Activated CD8-positive, alpha-beta T cell treated with anti-CD3 and anti-CD28 coated beads for 36 hours (primary cell): ENCODE measurements at regions not wholly inside any gene's neighbourhood (a gene's known extent, or its start where the extent isn't known, plus 50 kb on each side); places are given as distances from the start of the nearest gene placed in this dataset.

Experiments
- ATAC-seq: fragments of 200-7000 bp; cut with Tn5 transposase; one replicate; pipeline ENCODE4 v1.10.0; 2021; ENCODE audit warnings: mild to moderate bottlenecking, moderate library complexity
- CTCF ChIA-PET: fragments of 350-600 bp; sonication (Branson Sonifier 250); formaldehyde crosslinking; loops from one replicate; lab custom pipeline; 2021; ENCODE audit warnings: antibody characterized with exemption; lab: Charles Lee
- POLR2A ChIA-PET: fragments of 350-600 bp; sonication (Branson Sonifier 250); formaldehyde crosslinking; loops from one replicate; lab custom pipeline; 2021; ENCODE audit warnings: antibody characterized with exemption; lab: Charles Lee
- DNase-seq: peaks from one replicate; pipeline ENCODE4 v3.0.0-alpha.2; 2020
- H3K27ac Mint-ChIP-seq: one replicate; pipeline ENCODE4 v1.8.0; 2021; ENCODE audit warnings: mild to moderate bottlenecking, mixed read lengths
- H3K27me3 Mint-ChIP-seq: one replicate; pipeline ENCODE4 v1.8.0; 2021; ENCODE audit warnings: mixed read lengths
- H3K36me3 Mint-ChIP-seq: one replicate; pipeline ENCODE4 v1.8.0; 2021; ENCODE audit warnings: low read depth, mixed read lengths
- H3K4me1 Mint-ChIP-seq: one replicate; pipeline ENCODE4 v1.8.0; 2021; ENCODE audit warnings: low read depth, mixed read lengths
- H3K4me3 Mint-ChIP-seq: one replicate; pipeline ENCODE4 v1.8.0; 2021; ENCODE audit warnings: mild to moderate bottlenecking, moderate library complexity, mixed read lengths
- H3K9me3 Mint-ChIP-seq: one replicate; pipeline ENCODE4 v1.8.0; 2021; ENCODE audit warnings: mixed read lengths
- intact Hi-C: fragments of 100-400 bp; cut with micrococcal nuclease; formaldehyde crosslinking; loops from one replicate; pipeline ENCODE4 v1.10.0; 2022
- TF ChIP-seq, protein P1 (sequence below): fragments of 200-600 bp; IDR thresholded peaks from one replicate; pipeline ENCODE4 v1.8.0; 2022; ENCODE audit warnings: antibody characterized with exemption, mild to moderate bottlenecking

DNA sequence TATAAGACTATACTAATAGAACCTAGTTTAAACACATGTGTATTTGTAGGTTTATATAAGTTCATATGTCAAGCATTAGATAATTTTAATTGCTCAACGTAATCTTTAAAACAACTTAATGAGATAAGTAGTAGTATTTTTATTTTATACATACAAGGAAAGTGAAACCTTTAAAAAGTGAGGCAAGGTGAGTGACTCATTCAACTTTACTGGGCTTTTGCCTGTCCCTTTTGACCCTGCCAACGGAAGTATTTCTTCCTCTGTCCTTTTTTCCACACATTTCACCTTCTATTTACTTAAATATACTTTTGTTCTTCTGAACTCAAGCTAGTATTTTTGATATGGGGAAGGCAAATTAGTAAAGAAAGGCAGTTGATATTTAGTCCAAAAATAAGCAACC, 78.5 kb downstream of the KBTBD8 start:
- peaks cover 1% of the 10 kb centered on the region for H3K36me3 Mint-ChIP-seq
- peaks cover 14% of the 10 kb centered on the region for H3K4me1 Mint-ChIP-seq
- intact Hi-C loops = no loop called here
- no peak overlapping the region for H3K4me3 Mint-ChIP-seq
- TF ChIP-seq, protein P1, sequence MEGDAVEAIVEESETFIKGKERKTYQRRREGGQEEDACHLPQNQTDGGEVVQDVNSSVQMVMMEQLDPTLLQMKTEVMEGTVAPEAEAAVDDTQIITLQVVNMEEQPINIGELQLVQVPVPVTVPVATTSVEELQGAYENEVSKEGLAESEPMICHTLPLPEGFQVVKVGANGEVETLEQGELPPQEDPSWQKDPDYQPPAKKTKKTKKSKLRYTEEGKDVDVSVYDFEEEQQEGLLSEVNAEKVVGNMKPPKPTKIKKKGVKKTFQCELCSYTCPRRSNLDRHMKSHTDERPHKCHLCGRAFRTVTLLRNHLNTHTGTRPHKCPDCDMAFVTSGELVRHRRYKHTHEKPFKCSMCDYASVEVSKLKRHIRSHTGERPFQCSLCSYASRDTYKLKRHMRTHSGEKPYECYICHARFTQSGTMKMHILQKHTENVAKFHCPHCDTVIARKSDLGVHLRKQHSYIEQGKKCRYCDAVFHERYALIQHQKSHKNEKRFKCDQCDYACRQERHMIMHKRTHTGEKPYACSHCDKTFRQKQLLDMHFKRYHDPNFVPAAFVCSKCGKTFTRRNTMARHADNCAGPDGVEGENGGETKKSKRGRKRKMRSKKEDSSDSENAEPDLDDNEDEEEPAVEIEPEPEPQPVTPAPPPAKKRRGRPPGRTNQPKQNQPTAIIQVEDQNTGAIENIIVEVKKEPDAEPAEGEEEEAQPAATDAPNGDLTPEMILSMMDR = no peak
- no peak for ATAC-seq
- H3K9me3 Mint-ChIP-seq = peaks cover 5% of the 10 kb centered on the region
- peaks cover 2% of the 10 kb centered on the region for H3K27me3 Mint-ChIP-seq
- no peak overlapping the region for H3K27ac Mint-ChIP-seq
- ChIA-PET POLR2A (no interaction called here), CTCF (no interaction called here)
- DNase-seq = no peak

DNA sequence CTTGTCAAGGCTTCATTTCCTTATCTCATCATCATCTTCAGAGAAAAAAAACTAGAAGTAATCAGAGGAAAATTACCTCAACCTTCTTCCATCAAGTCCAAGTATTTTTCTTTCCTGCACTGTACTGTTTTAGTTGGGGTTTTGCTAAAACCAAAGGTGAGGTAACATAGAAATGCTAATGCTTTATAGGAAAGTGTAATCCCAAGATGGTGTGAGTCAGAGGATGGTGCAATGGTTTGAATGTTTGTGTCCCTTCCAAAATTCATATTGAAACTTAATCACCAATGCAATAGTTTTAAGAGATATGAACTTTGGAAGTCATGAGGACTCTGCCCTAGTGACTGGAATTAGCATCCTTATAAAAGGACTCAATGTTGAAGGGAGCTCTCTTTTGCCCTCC, 79.5 kb downstream of the KBTBD8 start:
- Mint-ChIP-seq H3K4me1 (peaks cover 20% of the 10 kb centered on the region), H3K9me3 (peaks cover 11% of the 10 kb centered on the region), H3K36me3 (peaks cover 7% of the 10 kb centered on the region), H3K27me3 (peaks cover 2% of the 10 kb centered on the region), H3K4me3 (no peak overlapping the region), H3K27ac (no peak overlapping the region)
- intact Hi-C loops = no loop called here
- CTCF ChIA-PET = interaction anchor here (1.2 kb wide), 1 partner anchor 285 kb away, joined by 3 read pairs; no protein-coding TSS in a partner anchor
- TF ChIP-seq, protein P1 = no peak
- ATAC-seq = peak; percentile 53
- DNase-seq = no peak
- POLR2A ChIA-PET = no interaction called here

DNA sequence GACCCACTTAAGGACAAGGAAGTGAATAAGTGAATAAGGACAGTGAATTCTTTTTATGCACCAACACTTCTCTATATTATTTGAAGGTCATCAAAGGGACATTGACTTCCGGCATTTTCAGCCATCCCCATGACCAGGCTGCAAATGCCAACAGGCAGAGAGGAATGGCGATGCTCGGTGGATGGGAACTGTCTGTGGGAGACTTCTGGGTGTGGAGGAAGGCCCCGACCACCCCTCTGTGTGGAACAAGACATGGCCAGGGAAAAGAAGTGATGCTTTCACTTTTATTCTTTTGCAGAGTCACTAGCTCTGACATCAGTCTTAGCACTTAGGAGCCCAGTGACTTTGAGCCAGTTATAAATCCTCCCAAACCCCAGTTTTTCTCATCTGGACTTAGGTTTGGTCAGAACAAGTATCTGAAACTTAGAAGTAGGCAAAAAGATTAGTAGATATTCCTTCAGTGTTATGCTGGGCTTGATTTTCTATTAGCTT, 84.5 kb downstream of the KBTBD8 start:
- DNase-seq = no peak
- ChIA-PET CTCF (interaction anchor here (1.6 to 2.9 kb wide), 3 partner anchors 31 to 145 kb away, joined by 4 to 10 read pairs (median 6); no protein-coding TSS in a partner anchor), POLR2A (no interaction called here)
- H3K4me3 Mint-ChIP-seq = no peak overlapping the region
- intact Hi-C loops = no loop called here
- peaks cover 34% of the 10 kb centered on the region for H3K36me3 Mint-ChIP-seq
- peaks cover 2% of the 10 kb centered on the region for H3K27me3 Mint-ChIP-seq
- ATAC-seq = no peak
- TF ChIP-seq, protein P1 = no peak
- H3K27ac Mint-ChIP-seq = peak overlapping the region; percentile 90
- peaks cover 41% of the 10 kb centered on the region for H3K9me3 Mint-ChIP-seq
- peaks cover 27% of the 10 kb centered on the region for H3K4me1 Mint-ChIP-seq

DNA sequence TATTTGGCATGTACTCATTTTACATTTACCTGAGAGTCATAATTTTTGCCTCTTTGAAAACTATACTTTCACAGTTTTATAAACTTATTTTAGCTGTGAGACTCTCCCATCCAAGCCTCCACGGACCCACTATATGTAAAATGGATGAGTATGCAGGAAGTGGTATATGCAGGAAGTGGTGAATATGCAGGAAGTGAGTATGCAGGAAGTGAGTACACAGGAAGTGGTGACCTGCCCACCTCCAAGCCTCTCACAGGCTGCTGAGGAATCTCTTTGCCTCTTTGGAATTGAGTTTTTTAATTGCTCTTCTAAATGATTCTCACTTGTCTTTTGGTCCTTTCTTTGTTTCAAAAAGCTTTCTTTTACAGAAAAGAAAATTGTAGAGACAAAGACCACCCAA, 85.2 kb downstream of the KBTBD8 start:
- Mint-ChIP-seq H3K27me3 (peaks cover 2% of the 10 kb centered on the region), H3K36me3 (peaks cover 36% of the 10 kb centered on the region), H3K9me3 (peaks cover 48% of the 10 kb centered on the region), H3K4me1 (peaks cover 23% of the 10 kb centered on the region), H3K27ac (peak overlapping the region; percentile 90), H3K4me3 (peak overlapping the region; percentile 24)
- POLR2A ChIA-PET = interaction anchor here (0.8 to 1.0 kb wide), 2 partner anchors 85 to 597 kb away, joined by 3 read pairs; partner anchors contain the start of gene KBTBD8
- intact Hi-C loops = no loop called here
- CTCF ChIA-PET = interaction anchor here (1.0 to 2.9 kb wide), 5 partner anchors 30 to 1639 kb away, joined by 3 to 10 read pairs (median 4); no protein-coding TSS in a partner anchor
- TF ChIP-seq, protein P1 = no peak
- ATAC-seq (peak; percentile 99), DNase-seq (peak; percentile 81)

DNA sequence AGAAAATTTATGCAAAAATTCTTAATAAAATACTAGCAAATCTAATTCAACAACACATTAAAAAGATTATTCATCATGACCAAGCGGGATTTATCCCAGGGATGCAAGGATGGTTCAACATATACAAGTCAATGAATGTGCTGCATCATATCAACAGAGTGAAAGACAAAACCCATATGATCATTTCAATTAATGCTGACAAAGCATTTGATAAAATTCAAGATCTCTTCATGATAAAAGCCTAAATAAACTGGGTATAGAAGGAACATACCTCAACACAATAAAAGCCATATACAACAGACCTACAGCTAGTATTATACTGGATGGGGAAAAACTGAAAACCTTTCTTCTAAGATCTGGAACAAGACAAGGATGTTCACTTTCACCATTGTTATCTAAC, 89.7 kb downstream of the KBTBD8 start:
- H3K9me3 Mint-ChIP-seq = peaks cover 50% of the 10 kb centered on the region
- POLR2A ChIA-PET = no interaction called here

More for the DNA sequence above, 89.7 kb downstream of the KBTBD8 start:
- ATAC-seq (no peak), DNase-seq (no peak)
- no peaks in the 10 kb centered on the region for H3K27me3 Mint-ChIP-seq
- intact Hi-C loops = no loop called here
- CTCF ChIA-PET = no interaction called here
- TF ChIP-seq, protein P1 = no peak
- no peak overlapping the region for H3K27ac Mint-ChIP-seq
- peaks cover 27% of the 10 kb centered on the region for H3K36me3 Mint-ChIP-seq
- H3K4me1 Mint-ChIP-seq = peaks cover 22% of the 10 kb centered on the region
- no peak overlapping the region for H3K4me3 Mint-ChIP-seq
